Peyer's patch (tissue), 4 donors: ENCODE measurements at regions not wholly inside any gene's neighbourhood (a gene's known extent, or its start where the extent isn't known, plus 50 kb on each side); places are given as distances from the start of the nearest gene placed in this dataset.

Experiments used
- CTCF ChIP-seq, 6 experiments: fragments of 450-650 bp in 4 of 6; fragments of 200-600 bp in 2 of 6; sonication (generic) in 1 of 6; IDR thresholded peaks; one replicate each; pipeline ENCODE4 v1.5.1; 2017 to 2019; ENCODE audit warnings: antibody characterized with exemption in 6 of 6, mild to moderate bottlenecking in 3 of 6, moderate library complexity in 1 of 6
- POLR2A ChIP-seq, 2 donors: fragments of 450-650 bp; IDR thresholded peaks; one replicate each; pipeline ENCODE4 v1.5.1; 2017; ENCODE audit warnings: antibody characterized with exemption in 2 of 2, mild to moderate bottlenecking in 2 of 2, moderate library complexity in 2 of 2

- TF ChIP-seq CTCF (IDR thresholded peaks at IDR 0.05) (no peak), POLR2A (IDR thresholded peaks at IDR 0.05) (no peak)
Observed at GRCh38 chr2:188193230-188193629, 98.4 kb upstream of the GULP1 start.
